IMR-90 (cell line): ENCODE measurements at regions not wholly inside any gene's neighbourhood (a gene's known extent, or its start where the extent isn't known, plus 50 kb on each side); places are given as distances from the start of the nearest gene placed in this dataset.
A peak's percentile ranks its signal among the peaks of the same experiment; 100 is the strongest.

Experiments
- ATAC-seq: fragments of 200-7000 bp; cut with Tn5 transposase; 2 replicates; pipeline ENCODE4 v1.9.1; 2020; ENCODE audit warnings: low read depth, mild to moderate bottlenecking, moderate library complexity
- BruUV-seq: library from RNA; stranded (reverse); fragments of 400-500 nt; replicated peaks from 2 replicates; lab custom pipeline; 2021; lab: Mats Ljungman, UMichigan
- CTCF ChIA-PET: fragments of 300-600 bp; formaldehyde crosslinking; extraction: SDS; loops from one replicate; lab custom pipeline; 2021; ENCODE audit warnings: antibody characterized with exemption; lab: Yijun Ruan, JAX
- POLR2A ChIA-PET: fragments of 300-600 bp; sonication (Branson Sonifier 250); formaldehyde crosslinking; loops from one replicate; lab custom pipeline; 2022; ENCODE audit warnings: antibody characterized with exemption; ENCODE audit not compliant: unreplicated experiment; lab: Charles Lee
- DNase-seq: peaks from one replicate; pipeline ENCODE4 v3.0.0; 2013
- H2AFZ ChIP-seq: replicated peaks from 2 replicates; pipeline ENCODE3; 2013; ENCODE audit warnings: low read length, mild to moderate bottlenecking; ENCODE audit not compliant: poor library complexity
- H2AK5ac ChIP-seq: 2 replicates; pipeline ENCODE4 v1.6.1; 2013; ENCODE audit warnings: low read depth, low read length, inconsistent platforms
- H2AK9ac ChIP-seq: replicated peaks from 2 replicates; pipeline ENCODE3; 2013; ENCODE audit warnings: mild to moderate bottlenecking, low read depth, low read length, moderate library complexity; ENCODE audit not compliant: poor library complexity
- H2BK120ac ChIP-seq: 2 replicates; pipeline ENCODE4 v1.6.1; 2013; ENCODE audit warnings: low read depth, low read length, inconsistent platforms
- H2BK15ac ChIP-seq: 3 replicates; pipeline ENCODE4 v1.6.1; 2013; ENCODE audit warnings: low read depth, low read length, inconsistent platforms
- H2BK20ac ChIP-seq: 2 replicates; pipeline ENCODE4 v1.6.1; 2013; ENCODE audit warnings: low read depth, mild to moderate bottlenecking, inconsistent platforms, low read length, moderate library complexity
- H2BK5ac ChIP-seq: 2 replicates; pipeline ENCODE4 v1.6.1; 2013; ENCODE audit warnings: mild to moderate bottlenecking, low read depth, low read length, inconsistent platforms; ENCODE audit not compliant: poor library complexity, severe bottlenecking
- H3K14ac ChIP-seq: replicated peaks from 2 replicates; pipeline ENCODE4 v1.6.1; 2013; ENCODE audit warnings: low read depth, low read length, inconsistent platforms
- H3K18ac ChIP-seq: 2 replicates; pipeline ENCODE4 v1.6.1; 2013; ENCODE audit warnings: low read depth, low read length, control low read depth
- H3K23ac ChIP-seq: 2 replicates; pipeline ENCODE4 v1.6.1; 2013; ENCODE audit warnings: low read depth, low read length, inconsistent platforms
- H3K27ac ChIP-seq: 2 replicates; pipeline ENCODE4 v1.5.1; 2013; ENCODE audit warnings: mild to moderate bottlenecking, control low read depth, low read length; ENCODE audit not compliant: insufficient read depth
- H3K27me3 ChIP-seq: 2 replicates; pipeline ENCODE4 v1.6.1; 2013; ENCODE audit warnings: low read length; ENCODE audit not compliant: control insufficient read depth, insufficient read depth
- H3K36me3 ChIP-seq: 2 replicates; pipeline ENCODE4 v1.6.1; 2013; ENCODE audit warnings: low read length, mixed read lengths; ENCODE audit not compliant: control insufficient read depth, insufficient read depth
- H3K4ac ChIP-seq: 2 replicates; pipeline ENCODE4 v1.6.1; 2013; ENCODE audit warnings: low read depth, low read length, inconsistent platforms
- H3K4me1 ChIP-seq: 2 replicates; pipeline ENCODE4 v1.6.1; 2013; ENCODE audit warnings: low read length, mixed read lengths; ENCODE audit not compliant: control insufficient read depth, insufficient read depth
- H3K4me2 ChIP-seq: 2 replicates; pipeline ENCODE4 v1.6.1; 2013; ENCODE audit warnings: low read depth, mild to moderate bottlenecking, control low read depth, low read length, moderate library complexity
- H3K4me3 ChIP-seq: 2 replicates; pipeline ENCODE4 v1.5.1; 2013; ENCODE audit warnings: low read depth, mild to moderate bottlenecking, control low read depth, low read length, moderate library complexity; ENCODE audit not compliant: insufficient read depth
- H3K56ac ChIP-seq: 2 replicates; pipeline ENCODE4 v1.6.1; 2013; ENCODE audit warnings: low read length, inconsistent platforms; ENCODE audit not compliant: insufficient read depth; ENCODE audit errors: extremely low read depth
- H3K79me1 ChIP-seq, 2 experiments: 2 replicates each; pipeline ENCODE4 v1.6.1; 2013; ENCODE audit warnings: low read length in 2 of 2, inconsistent platforms in 1 of 2, low read depth in 1 of 2
- H3K9ac ChIP-seq: 2 replicates; pipeline ENCODE4 v1.6.1; 2013; ENCODE audit warnings: low read depth, low read length, control low read depth
- H3K9me1 ChIP-seq: 2 replicates; pipeline ENCODE4 v1.6.1; 2013; ENCODE audit warnings: low read length, inconsistent platforms; ENCODE audit not compliant: insufficient read depth
- H3K9me3 ChIP-seq: 2 replicates; pipeline ENCODE4 v1.6.1; 2013; ENCODE audit warnings: low read length; ENCODE audit not compliant: control insufficient read depth, insufficient read depth
- H4K20me1 ChIP-seq: 2 replicates; pipeline ENCODE4 v1.6.1; 2013; ENCODE audit warnings: low read length, inconsistent platforms; ENCODE audit not compliant: insufficient read depth
- H4K5ac ChIP-seq: 2 replicates; pipeline ENCODE4 v1.6.1; 2013; ENCODE audit warnings: mild to moderate bottlenecking, low read depth, low read length, control low read depth
- H4K8ac ChIP-seq, 2 experiments: 2 replicates each; pipeline ENCODE4 v1.6.1; 2013; ENCODE audit warnings: low read depth in 2 of 2, low read length in 2 of 2, control low read depth in 1 of 2, inconsistent platforms in 1 of 2
- H4K91ac ChIP-seq: 2 replicates; pipeline ENCODE4 v1.6.1; 2013; ENCODE audit warnings: low read depth, low read length, inconsistent platforms; ENCODE audit not compliant: insufficient read depth
- BHLHE40 ChIP-seq: fragments of 150-350 bp; IDR thresholded peaks from 2 replicates; pipeline ENCODE4 v1.6.1; 2016; ENCODE audit warnings: mild to moderate bottlenecking, low read depth, low read length
- CEBPB ChIP-seq: IDR thresholded peaks from 2 replicates; pipeline ENCODE4 v1.6.1; 2012; ENCODE audit warnings: low read depth, low read length, improper control_type of control experiment
- CHD1 ChIP-seq: IDR thresholded peaks from 2 replicates; pipeline ENCODE4 v1.6.1; 2012; ENCODE audit warnings: low read depth, low read length, improper control_type of control experiment
- FOS ChIP-seq: fragments of 150-350 bp; IDR thresholded peaks from 2 replicates; pipeline ENCODE4 v1.6.1; 2016; ENCODE audit warnings: low read depth, low read length
- MAFK ChIP-seq: IDR thresholded peaks from 2 replicates; pipeline ENCODE4 v1.6.1; 2012; ENCODE audit warnings: low read depth, low read length, improper control_type of control experiment
- MAZ ChIP-seq: IDR thresholded peaks from 2 replicates; pipeline ENCODE4 v1.6.1; 2012; ENCODE audit warnings: low read depth, mild to moderate bottlenecking, low read length, improper control_type of control experiment, moderate library complexity, borderline replicate concordance
- MXI1 ChIP-seq: IDR thresholded peaks from 2 replicates; pipeline ENCODE4 v1.6.1; 2012; ENCODE audit warnings: low read depth, mild to moderate bottlenecking, low read length, moderate library complexity, borderline replicate concordance
- NFE2L2 ChIP-seq: fragments of 150-350 bp; IDR thresholded peaks from 2 replicates; pipeline ENCODE4 v1.6.1; 2016; ENCODE audit warnings: low read depth, mild to moderate bottlenecking, low read length
- POLR2A ChIP-seq: IDR thresholded peaks from 2 replicates; pipeline ENCODE4 v1.6.1; 2012; ENCODE audit warnings: mild to moderate bottlenecking, low read depth, low read length
- RAD21 ChIP-seq: IDR thresholded peaks from 2 replicates; pipeline ENCODE4 v1.6.1; 2012; ENCODE audit warnings: low read length, improper control_type of control experiment
- RCOR1 ChIP-seq: IDR thresholded peaks from 2 replicates; pipeline ENCODE4 v1.6.1; 2012; ENCODE audit warnings: mild to moderate bottlenecking, low read length, improper control_type of control experiment; ENCODE audit not compliant: insufficient replicate concordance
- RFX5 ChIP-seq: IDR thresholded peaks from 2 replicates; pipeline ENCODE4 v1.8.0; 2012; ENCODE audit warnings: low read depth, mild to moderate bottlenecking, low read length, moderate library complexity
- SMC3 ChIP-seq: fragments of 150-350 bp; IDR thresholded peaks from 2 replicates; pipeline ENCODE4 v1.6.1; 2016; ENCODE audit warnings: low read depth, mild to moderate bottlenecking, antibody characterized with exemption, low read length, moderate library complexity
- WGBS, 2 experiments: methylation state at CpG; one replicate each; pipeline versions ENCODE4 v1.1.5 to v1.1.7; 2013; ENCODE audit warnings: missing lambda C conversion rate in 2 of 2; ENCODE audit not compliant: insufficient read length in 1 of 2; ENCODE audit errors: extremely low coverage in 2 of 2; 5-methylcytosine and 5-hydroxymethylcytosine counted together
- dilution Hi-C: fragments of 300-500 bp; cut with HindIII; formaldehyde crosslinking; loops from one replicate; pipeline ENCODE4 v1.14.3; 2018; ENCODE audit warnings: low sequenced_read_pairs; ENCODE audit not compliant: unreplicated experiment
- in situ Hi-C: fragments of 300-500 bp; cut with MboI; formaldehyde crosslinking; loops from 3 replicates; pipeline ENCODE4 v1.14.3; 2019; ENCODE audit warnings: low sequenced_read_pairs, inconsistent platforms, mixed read lengths
- intact Hi-C: fragments of 100-400 bp; cut with micrococcal nuclease; formaldehyde crosslinking; loops from 2 replicates; pipeline ENCODE4 v1.10.0; 2022
- TF ChIP-seq, protein P1 (sequence below): fragments of 150-350 bp; IDR thresholded peaks from 2 replicates; pipeline ENCODE4 v1.6.1; 2016; ENCODE audit warnings: low read depth, mild to moderate bottlenecking, low read length, moderate library complexity, borderline replicate concordance
- TF ChIP-seq, protein P2 (sequence below): fragments of 150-350 bp; IDR thresholded peaks from 2 replicates; pipeline ENCODE4 v1.6.1; 2017; ENCODE audit warnings: mild to moderate bottlenecking, antibody characterized with exemption, low read length, low read depth
- TF ChIP-seq, protein P3 (sequence below): conservative IDR thresholded peaks from 2 replicates; pipeline ENCODE4 v1.5.1; 2012; ENCODE audit warnings: mild to moderate bottlenecking, low read depth, low read length, improper control_type of control experiment

DNA sequence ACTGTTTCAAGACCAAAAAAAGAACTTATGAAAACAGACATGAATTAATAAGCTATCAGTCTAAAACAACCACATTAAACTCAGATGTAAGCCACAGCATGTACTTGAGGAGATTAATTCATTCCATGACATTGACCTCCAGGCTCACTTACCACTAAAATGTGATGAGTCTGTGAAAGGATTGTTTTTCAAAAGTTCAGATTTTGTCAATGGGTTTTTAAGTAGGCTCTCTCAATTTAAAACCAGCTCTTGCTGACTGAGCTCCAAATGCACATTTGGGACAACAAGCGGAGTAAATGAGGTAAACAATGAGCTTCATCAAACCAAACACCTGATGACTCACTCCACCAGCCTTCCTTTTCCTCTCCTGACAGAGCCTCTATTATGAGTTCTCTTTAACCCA, 197.0 kb downstream of the SIM1 start:
- H3K4me1 ChIP-seq = peaks cover 11% of the 10 kb centered on the region
- no peak; the same call in 1 of the 2 replicates for ATAC-seq
- H3K27me3 ChIP-seq = no peaks in the 10 kb centered on the region
- H3K27ac ChIP-seq = no peak overlapping the region
- H3K56ac ChIP-seq = no peak overlapping the region
- WGBS, 2 experiments = no CpG with 5 or more reads among the region's 1 CpG
- H4K91ac ChIP-seq = peak overlapping the region; percentile 84
- no peak overlapping the region for H2AK5ac ChIP-seq
- peak overlapping the region; percentile 59 for H2BK5ac ChIP-seq
- peak overlapping the region; percentile 96 for H2BK20ac ChIP-seq
- no peak overlapping the region for H3K9ac ChIP-seq
- TF ChIP-seq, protein P1, sequence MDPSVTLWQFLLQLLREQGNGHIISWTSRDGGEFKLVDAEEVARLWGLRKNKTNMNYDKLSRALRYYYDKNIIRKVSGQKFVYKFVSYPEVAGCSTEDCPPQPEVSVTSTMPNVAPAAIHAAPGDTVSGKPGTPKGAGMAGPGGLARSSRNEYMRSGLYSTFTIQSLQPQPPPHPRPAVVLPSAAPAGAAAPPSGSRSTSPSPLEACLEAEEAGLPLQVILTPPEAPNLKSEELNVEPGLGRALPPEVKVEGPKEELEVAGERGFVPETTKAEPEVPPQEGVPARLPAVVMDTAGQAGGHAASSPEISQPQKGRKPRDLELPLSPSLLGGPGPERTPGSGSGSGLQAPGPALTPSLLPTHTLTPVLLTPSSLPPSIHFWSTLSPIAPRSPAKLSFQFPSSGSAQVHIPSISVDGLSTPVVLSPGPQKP = no peak
- TF ChIP-seq, protein P2, sequence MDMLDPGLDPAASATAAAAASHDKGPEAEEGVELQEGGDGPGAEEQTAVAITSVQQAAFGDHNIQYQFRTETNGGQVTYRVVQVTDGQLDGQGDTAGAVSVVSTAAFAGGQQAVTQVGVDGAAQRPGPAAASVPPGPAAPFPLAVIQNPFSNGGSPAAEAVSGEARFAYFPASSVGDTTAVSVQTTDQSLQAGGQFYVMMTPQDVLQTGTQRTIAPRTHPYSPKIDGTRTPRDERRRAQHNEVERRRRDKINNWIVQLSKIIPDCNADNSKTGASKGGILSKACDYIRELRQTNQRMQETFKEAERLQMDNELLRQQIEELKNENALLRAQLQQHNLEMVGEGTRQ = no peak
- TF ChIP-seq MAFK (no peak), RFX5 (no peak), CHD1 (no peak), CEBPB (no peak), RCOR1 (no peak), NFE2L2 (no peak), POLR2A (no peak), MXI1 (no peak), SMC3 (no peak), RAD21 (no peak), MAZ (no peak), FOS (no peak), BHLHE40 (no peak)
- TF ChIP-seq, protein P3, sequence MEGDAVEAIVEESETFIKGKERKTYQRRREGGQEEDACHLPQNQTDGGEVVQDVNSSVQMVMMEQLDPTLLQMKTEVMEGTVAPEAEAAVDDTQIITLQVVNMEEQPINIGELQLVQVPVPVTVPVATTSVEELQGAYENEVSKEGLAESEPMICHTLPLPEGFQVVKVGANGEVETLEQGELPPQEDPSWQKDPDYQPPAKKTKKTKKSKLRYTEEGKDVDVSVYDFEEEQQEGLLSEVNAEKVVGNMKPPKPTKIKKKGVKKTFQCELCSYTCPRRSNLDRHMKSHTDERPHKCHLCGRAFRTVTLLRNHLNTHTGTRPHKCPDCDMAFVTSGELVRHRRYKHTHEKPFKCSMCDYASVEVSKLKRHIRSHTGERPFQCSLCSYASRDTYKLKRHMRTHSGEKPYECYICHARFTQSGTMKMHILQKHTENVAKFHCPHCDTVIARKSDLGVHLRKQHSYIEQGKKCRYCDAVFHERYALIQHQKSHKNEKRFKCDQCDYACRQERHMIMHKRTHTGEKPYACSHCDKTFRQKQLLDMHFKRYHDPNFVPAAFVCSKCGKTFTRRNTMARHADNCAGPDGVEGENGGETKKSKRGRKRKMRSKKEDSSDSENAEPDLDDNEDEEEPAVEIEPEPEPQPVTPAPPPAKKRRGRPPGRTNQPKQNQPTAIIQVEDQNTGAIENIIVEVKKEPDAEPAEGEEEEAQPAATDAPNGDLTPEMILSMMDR = no peak
- peak overlapping the region; percentile 92 for H2BK120ac ChIP-seq
- no TSS peak for BruUV-seq
- no peaks in the 10 kb centered on the region for H3K9me3 ChIP-seq
- intact Hi-C loops (loop anchor here (5.0 kb wide), 1 partner anchor 205 kb away; no protein-coding TSS in a partner anchor), dilution Hi-C loops (no loop called here), in situ Hi-C loops (no loop called here)
- H3K18ac ChIP-seq = peak overlapping the region; percentile 57; the same call in 1 of the 2 replicates
- CTCF ChIA-PET = interaction anchor here (2.1 kb wide), 1 partner anchor 91 kb away, joined by 7 read pairs; no protein-coding TSS in a partner anchor
- no peak overlapping the region for H3K4me3 ChIP-seq
- no peak overlapping the region; the same call in 1 of the 2 replicates for H4K5ac ChIP-seq
- H3K9me1 ChIP-seq = 0 out of 2 replicates have a peak, but pooled peaks cover 6% of the 10 kb centered on the region
- H2BK15ac ChIP-seq = peak overlapping the region; percentile 71; the same call in 2 of the 3 replicates
- H2AK9ac ChIP-seq = no peak overlapping the region
- H3K79me1 ChIP-seq = no peaks in the 10 kb centered on the region
- peak overlapping the region; percentile 72 to 88; a peak in 1 of 4 replicates for H4K8ac ChIP-seq
- peak overlapping the region; percentile 30 for H3K14ac ChIP-seq
- no peak overlapping the region; the same call in 1 of the 2 replicates for H3K23ac ChIP-seq
- H4K20me1 ChIP-seq = no peaks in the 10 kb centered on the region
- H3K4ac ChIP-seq = peak overlapping the region; percentile 90; the same call in 1 of the 2 replicates
- no peak overlapping the region for H2AFZ ChIP-seq
- POLR2A ChIA-PET = no interaction called here
- no peaks in the 10 kb centered on the region for H3K36me3 ChIP-seq
- DNase-seq = peak; percentile 28
- no peak overlapping the region; the same call in 1 of the 2 replicates for H3K4me2 ChIP-seq
